GM12878 (cell line): ENCODE measurements at regions not wholly inside any gene's neighbourhood (a gene's known extent, or its start where the extent isn't known, plus 50 kb on each side); places are given as distances from the start of the nearest gene placed in this dataset.

ENCODE experiments used
- CTCF ChIP-seq, 3 experiments: IDR thresholded peaks in 2 of 3; conservative IDR thresholded peaks in 1 of 3; 2 replicates each; pipeline ENCODE4 v1.5.1; 2011; ENCODE audit warnings: low read depth in 3 of 3, low read length in 3 of 3, mild to moderate bottlenecking in 3 of 3, control low read depth in 2 of 3, moderate library complexity in 2 of 3, inconsistent platforms in 1 of 3, mixed read lengths in 1 of 3; ENCODE audit not compliant: control insufficient read depth in 2 of 3, insufficient read depth in 1 of 3; ENCODE audit errors: extremely low read depth in 1 of 3
- REST ChIP-seq: IDR thresholded peaks from 2 replicates; pipeline ENCODE4 v1.6.1; 2012; ENCODE audit warnings: mild to moderate bottlenecking, low read depth, low read length
- TCF12 ChIP-seq: IDR thresholded peaks from 2 replicates; pipeline ENCODE4 v1.6.1; 2011; ENCODE audit warnings: low read depth, mild to moderate bottlenecking, low read length

GRCh38 chr13:108460746-108461145 lies 168.7 kb upstream of the MYO16 start:
- TF ChIP-seq CTCF (IDR thresholded peaks at IDR 0.05 in 2 of 3, conservative IDR thresholded peaks at IDR 0.05 in 1 of 3; ENCODE audit: control insufficient read depth in 2 of 3, extremely low read depth in 1 of 3, insufficient read depth in 1 of 3, low read depth in 3 of 3, low read length in 3 of 3), result no peak
- no peak for TF ChIP-seq REST
- no peak for TF ChIP-seq TCF12
